Upper lobe of left lung (tissue), 6 donors: ENCODE measurements at regions not wholly inside any gene's neighbourhood (a gene's known extent, or its start where the extent isn't known, plus 50 kb on each side); places are given as distances from the start of the nearest gene placed in this dataset.
A peak's percentile ranks its signal among the peaks of the same experiment; 100 is the strongest.

Experiments
- ATAC-seq, 2 donors: fragments of 200-7000 bp; cut with Tn5 transposase; one replicate each; pipeline ENCODE4 v1.9.1; 2022; ENCODE audit warnings: mild to moderate bottlenecking in 2 of 2, moderate library complexity in 2 of 2; ENCODE audit not compliant: low FRiP score in 2 of 2
- DNase-seq, 2 donors: peaks; one replicate each; pipeline ENCODE4 v3.0.0-alpha.2; 2019 to 2020
- H3K27ac ChIP-seq, 4 donors: fragments of 200-600 bp; sonication (generic); one replicate each; pipeline ENCODE4 v1.5.1; 2016 to 2019
- H3K27me3 ChIP-seq, 4 donors: fragments of 200-600 bp; sonication (generic); one replicate each; pipeline ENCODE4 v1.5.1; 2017 to 2019
- H3K36me3 ChIP-seq, 4 donors: fragments of 200-600 bp; sonication (generic); one replicate each; pipeline ENCODE4 v1.5.1; 2016 to 2019
- H3K4me1 ChIP-seq, 4 donors: fragments of 200-600 bp; sonication (generic); one replicate each; pipeline ENCODE4 v1.5.1; 2018 to 2019
- H3K4me3 ChIP-seq, 4 donors: fragments of 200-600 bp; sonication (generic); one replicate each; pipeline ENCODE4 v1.5.1; 2017 to 2019; ENCODE audit warnings: mild to moderate bottlenecking in 2 of 4, moderate library complexity in 1 of 4
- H3K9me3 ChIP-seq, 4 donors: fragments of 200-600 bp; sonication (generic); one replicate each; pipeline ENCODE4 v1.5.1; 2018 to 2019
- EP300 ChIP-seq, 4 donors: sonication (generic); formaldehyde crosslinking; IDR thresholded peaks; one replicate each; pipeline ENCODE4 v1.5.1; 2017; ENCODE audit warnings: antibody characterized with exemption in 4 of 4, control low read depth in 2 of 4
- POLR2A ChIP-seq, 4 donors: fragments of 450-650 bp; IDR thresholded peaks; one replicate each; pipeline ENCODE4 v1.5.1; 2016 to 2017; ENCODE audit warnings: antibody characterized with exemption in 4 of 4, mild to moderate bottlenecking in 2 of 4
- POLR2AphosphoS5 ChIP-seq, 2 donors: sonication (generic); formaldehyde crosslinking; IDR thresholded peaks; one replicate each; pipeline ENCODE4 v1.5.1; 2017; ENCODE audit warnings: antibody characterized with exemption in 2 of 2
- WGBS, 2 donors: methylation state at CpG; one replicate each; pipeline ENCODE4 v1.1.5; 2017 to 2018; 5-methylcytosine and 5-hydroxymethylcytosine counted together
- TF ChIP-seq, protein P1 (sequence below), 6 experiments: fragments of 450-650 bp in 4 of 6; fragments of 200-600 bp in 2 of 6; sonication (generic) in 2 of 6; IDR thresholded peaks; one replicate each; pipeline ENCODE4 v1.5.1; 2016 to 2019; ENCODE audit warnings: antibody characterized with exemption in 6 of 6
- donor health status: DM: no; HTN: no; CAD: no; lungs with moderate emphysema.
- donor health status: DM: no; HTN: yes; CAD: no; lungs with severe emphysema.

DNA sequence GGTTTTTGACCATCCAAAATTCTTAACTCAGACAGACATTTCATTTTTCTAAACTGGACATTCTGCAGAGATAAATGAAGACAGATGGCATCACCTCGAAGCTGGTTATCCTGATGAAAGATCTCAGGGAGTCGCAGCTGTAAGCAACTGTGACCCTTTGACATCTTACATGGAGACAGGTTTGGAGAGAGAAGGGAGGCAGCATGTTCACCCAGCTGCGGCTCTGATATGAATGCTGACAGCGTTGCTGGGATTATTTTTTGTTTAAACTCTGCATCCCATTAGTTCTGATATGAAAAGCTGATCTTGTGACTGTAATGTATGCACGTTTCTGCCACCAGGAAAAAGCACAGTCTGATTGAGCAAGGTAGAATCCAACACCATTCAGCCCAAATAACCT, 89.4 kb downstream of the C6orf118 start:
- no peaks in the 10 kb centered on the region for H3K4me1 ChIP-seq
- ATAC-seq (no peak), DNase-seq (no peak)
- no peaks in the 10 kb centered on the region for H3K27me3 ChIP-seq
- TF ChIP-seq POLR2A (IDR thresholded peaks at IDR 0.05) (no peak), POLR2AphosphoS5 (IDR thresholded peaks at IDR 0.05) (no peak), EP300 (IDR thresholded peaks at IDR 0.05) (no peak)
- TF ChIP-seq, protein P1, sequence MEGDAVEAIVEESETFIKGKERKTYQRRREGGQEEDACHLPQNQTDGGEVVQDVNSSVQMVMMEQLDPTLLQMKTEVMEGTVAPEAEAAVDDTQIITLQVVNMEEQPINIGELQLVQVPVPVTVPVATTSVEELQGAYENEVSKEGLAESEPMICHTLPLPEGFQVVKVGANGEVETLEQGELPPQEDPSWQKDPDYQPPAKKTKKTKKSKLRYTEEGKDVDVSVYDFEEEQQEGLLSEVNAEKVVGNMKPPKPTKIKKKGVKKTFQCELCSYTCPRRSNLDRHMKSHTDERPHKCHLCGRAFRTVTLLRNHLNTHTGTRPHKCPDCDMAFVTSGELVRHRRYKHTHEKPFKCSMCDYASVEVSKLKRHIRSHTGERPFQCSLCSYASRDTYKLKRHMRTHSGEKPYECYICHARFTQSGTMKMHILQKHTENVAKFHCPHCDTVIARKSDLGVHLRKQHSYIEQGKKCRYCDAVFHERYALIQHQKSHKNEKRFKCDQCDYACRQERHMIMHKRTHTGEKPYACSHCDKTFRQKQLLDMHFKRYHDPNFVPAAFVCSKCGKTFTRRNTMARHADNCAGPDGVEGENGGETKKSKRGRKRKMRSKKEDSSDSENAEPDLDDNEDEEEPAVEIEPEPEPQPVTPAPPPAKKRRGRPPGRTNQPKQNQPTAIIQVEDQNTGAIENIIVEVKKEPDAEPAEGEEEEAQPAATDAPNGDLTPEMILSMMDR (IDR thresholded peaks at IDR 0.05) = no peak
- no peak overlapping the region for H3K4me3 ChIP-seq
- no peak overlapping the region for H3K27ac ChIP-seq
- no peaks in the 10 kb centered on the region for H3K36me3 ChIP-seq
- H3K9me3 ChIP-seq = no peaks in the 10 kb centered on the region
- 39 to 57% methylated on average over 5 of the region's 5 CpGs for WGBS, 2 donors

GRCh38 chr6:165219629-165220028, 89.8 kb downstream of the C6orf118 start:
- ATAC-seq (no peak), DNase-seq (no peak)
- no peaks in the 10 kb centered on the region for H3K27me3 ChIP-seq
- H3K9me3 ChIP-seq = no peaks in the 10 kb centered on the region
- TF ChIP-seq POLR2AphosphoS5 (IDR thresholded peaks at IDR 0.05) (no peak), EP300 (IDR thresholded peaks at IDR 0.05) (no peak), POLR2A (IDR thresholded peaks at IDR 0.05) (no peak)
- TF ChIP-seq, protein P1 (IDR thresholded peaks at IDR 0.05) = no peak
- 49 to 61% methylated on average over 4 of the region's 4 CpGs for WGBS, 2 donors
- no peak overlapping the region for H3K27ac ChIP-seq
- H3K4me1 ChIP-seq = no peaks in the 10 kb centered on the region
- no peak overlapping the region for H3K4me3 ChIP-seq
- H3K36me3 ChIP-seq = no peaks in the 10 kb centered on the region

DNA sequence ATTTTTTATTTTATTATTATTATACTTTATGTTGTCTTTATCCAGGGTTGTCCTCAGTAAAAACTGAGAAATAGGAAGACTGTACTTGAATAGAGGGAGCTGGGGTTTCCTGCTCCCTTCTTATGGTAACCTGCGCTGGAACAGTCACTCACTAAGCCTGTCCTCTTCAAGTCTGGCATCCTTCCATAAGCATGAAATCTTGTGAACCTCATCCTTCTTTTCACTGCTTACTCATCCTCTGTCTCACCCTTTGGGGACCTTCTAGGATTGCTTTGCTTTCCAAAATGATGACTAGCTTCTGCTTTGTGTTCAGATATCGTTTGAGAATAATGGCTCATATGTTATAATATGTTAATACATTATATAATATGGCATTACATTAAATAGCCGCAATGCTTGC, 90.6 kb downstream of the C6orf118 start:
- TF ChIP-seq POLR2AphosphoS5 (IDR thresholded peaks at IDR 0.05) (no peak), POLR2A (IDR thresholded peaks at IDR 0.05) (no peak), EP300 (IDR thresholded peaks at IDR 0.05) (no peak)
- TF ChIP-seq, protein P1 (IDR thresholded peaks at IDR 0.05) = no peak
- Histone ChIP-seq H3K4me3 (no peak overlapping the region), H3K27ac (no peak overlapping the region), H3K36me3 (no peaks in the 10 kb centered on the region), H3K4me1 (no peaks in the 10 kb centered on the region), H3K9me3 (no peaks in the 10 kb centered on the region), H3K27me3 (no peaks in the 10 kb centered on the region)
- no peak for DNase-seq
- WGBS, 2 donors = 55 to 69% methylated on average over 3 of the region's 3 CpGs
- ATAC-seq = peak in 1 of 2 donors; percentile 26

DNA sequence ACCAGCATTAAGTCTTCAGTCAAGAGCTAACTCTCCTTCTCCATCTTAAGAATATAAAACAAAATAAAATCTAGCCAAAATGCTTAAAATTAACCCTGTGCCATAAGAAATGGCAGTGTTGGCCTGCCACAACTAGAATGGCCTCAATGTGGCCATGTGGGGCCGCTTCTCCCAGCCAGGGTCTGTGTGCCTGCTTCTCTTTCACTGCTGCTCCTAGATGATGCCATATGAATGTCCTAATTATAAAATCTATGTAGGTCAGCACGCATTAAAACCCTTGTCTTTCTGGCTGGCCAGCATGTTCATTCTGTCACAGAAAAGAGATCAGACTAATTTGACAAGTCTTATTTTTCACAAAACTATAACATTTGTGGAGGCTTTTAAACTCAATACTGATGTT, 102.6 kb downstream of the C6orf118 start:
- DNase-seq = no peak
- Histone ChIP-seq H3K27me3 (no peaks in the 10 kb centered on the region), H3K4me1 (no peaks in the 10 kb centered on the region), H3K36me3 (no peaks in the 10 kb centered on the region), H3K9me3 (no peaks in the 10 kb centered on the region), H3K4me3 (no peak overlapping the region), H3K27ac (no peak overlapping the region)
- WGBS, 2 donors = 82 to 87% methylated on average over 2 of the region's 2 CpGs
- no peak for TF ChIP-seq EP300 (IDR thresholded peaks at IDR 0.05)
- ATAC-seq = no peak

DNA sequence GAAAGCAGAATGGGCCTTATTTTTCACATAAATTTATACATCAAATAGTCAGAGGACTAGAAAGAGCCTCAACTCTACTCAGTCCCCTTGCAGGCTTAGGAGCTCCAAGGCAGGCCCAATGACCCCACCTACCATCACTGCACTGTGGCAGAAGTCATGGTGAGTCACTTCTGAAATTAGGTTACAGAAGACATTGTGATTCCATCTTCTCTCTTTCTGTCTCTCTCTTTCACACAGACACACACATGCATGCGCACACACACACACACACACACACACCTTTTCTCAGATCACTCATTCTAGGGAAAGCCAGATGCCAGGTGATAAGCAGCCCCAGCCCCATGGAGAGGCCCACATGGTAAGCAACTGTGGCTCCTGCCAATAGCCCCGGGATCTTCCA, 103.8 kb downstream of the C6orf118 start:
- 82 to 92% methylated on average over 2 of the region's 2 CpGs for WGBS, 2 donors
- Histone ChIP-seq H3K4me1 (no peaks in the 10 kb centered on the region), H3K36me3 (no peaks in the 10 kb centered on the region), H3K27me3 (no peaks in the 10 kb centered on the region), H3K27ac (no peak overlapping the region), H3K4me3 (no peak overlapping the region), H3K9me3 (no peaks in the 10 kb centered on the region)
- no peak for ATAC-seq
- no peak for TF ChIP-seq EP300 (IDR thresholded peaks at IDR 0.05)
- no peak for TF ChIP-seq POLR2AphosphoS5 (IDR thresholded peaks at IDR 0.05)
- TF ChIP-seq, protein P1 (IDR thresholded peaks at IDR 0.05) = no peak
- no peak for TF ChIP-seq POLR2A (IDR thresholded peaks at IDR 0.05)
- DNase-seq = no peak
